K562 (cell line): ENCODE measurements at regions not wholly inside any gene's neighbourhood (a gene's known extent, or its start where the extent isn't known, plus 50 kb on each side); places are given as distances from the start of the nearest gene placed in this dataset.

Experiments
- ATAC-seq: fragments of 200-7000 bp; cut with Tn5 transposase; 3 replicates; pipeline ENCODE4 v1.9.1; 2020; ENCODE audit warnings: moderate library complexity
- BruUV-seq: library from RNA; stranded (reverse); fragments of 400-500 nt; replicated peaks from 2 replicates; lab custom pipeline; 2021; lab: Mats Ljungman, UMichigan
- CTCF ChIA-PET: fragments of 300-600 bp; formaldehyde crosslinking; extraction: SDS; loops from one replicate; lab custom pipeline; 2021; ENCODE audit warnings: low intra/inter-chr PET ratio; lab: Yijun Ruan, JAX
- POLR2A ChIA-PET: fragments of 300-600, 350-650 bp; sonication (Branson Sonifier 250); formaldehyde crosslinking; extraction: SDS; loops from one replicate; lab custom pipeline; 2021; ENCODE audit warnings: antibody characterized with exemption, inconsistent platforms; lab: Yijun Ruan, JAX
- DNase-seq, 4 experiments: peaks; one replicate each; pipeline versions ENCODE4 v3.0.0 to v3.0.0-alpha.2; 2011 to 2018; ENCODE audit warnings: low spot score in 3 of 4, mixed read lengths in 3 of 4; ENCODE audit errors: extremely low read depth in 1 of 4
- FAIRE-seq: peaks from 2 replicates; lab custom pipeline; 2011; peaks lifted over from hg19 to GRCh38; lab: Jason Lieb, UNC
- H2AFZ ChIP-seq: 2 replicates; pipeline ENCODE4 v1.6.0; 2011; ENCODE audit warnings: low read depth, low read length, control low read depth, inconsistent platforms
- H3K27ac ChIP-seq: fragments of 200-600 bp; 3 replicates; pipeline ENCODE4 v1.8.0; 2011; ENCODE audit warnings: low read depth, mild to moderate bottlenecking, control low read depth, inconsistent platforms, low read length, moderate library complexity, mixed read lengths; ENCODE audit errors: extremely low read depth
- H3K27me3 ChIP-seq, 2 experiments: fragments of 300-600 bp in 1 of 2; 2 replicates in 1 of 2; 3 replicates in 1 of 2; pipeline versions ENCODE4 v1.6.0 to v1.8.0; 2011; ENCODE audit warnings: inconsistent platforms in 2 of 2, low read length in 2 of 2, mild to moderate bottlenecking in 1 of 2, mixed read lengths in 1 of 2, moderate library complexity in 1 of 2; ENCODE audit not compliant: control insufficient read depth in 2 of 2, insufficient read depth in 2 of 2
- H3K36me3 ChIP-seq: fragments of 300-600 bp; 3 replicates; pipeline ENCODE4 v1.8.0; 2011; ENCODE audit warnings: mild to moderate bottlenecking, low read length, inconsistent platforms; ENCODE audit not compliant: control insufficient read depth, insufficient read depth
- H3K4me1 ChIP-seq, 2 experiments: fragments of 200-600 bp in 1 of 2; replicated peaks in 1 of 2; 2 replicates in 1 of 2; 3 replicates in 1 of 2; pipeline versions ENCODE4 v1.5.1 to v1.8.0; 2011; ENCODE audit warnings: inconsistent platforms in 2 of 2, low read length in 2 of 2, mild to moderate bottlenecking in 1 of 2, mixed read lengths in 1 of 2, moderate library complexity in 1 of 2; ENCODE audit not compliant: control insufficient read depth in 2 of 2, insufficient read depth in 2 of 2
- H3K4me2 ChIP-seq: 2 replicates; pipeline ENCODE4 v1.6.1; 2011; ENCODE audit warnings: low read length, control low read depth, inconsistent platforms, mixed read lengths; ENCODE audit not compliant: insufficient read depth
- H3K4me3 ChIP-seq: fragments of 200-600 bp; sonication (generic), shearing (Covaris generic); 2 replicates; pipeline ENCODE4 v1.5.1; 2016; ENCODE audit warnings: control low read depth, inconsistent platforms
- H3K79me2 ChIP-seq: fragments of 200-600 bp; 3 replicates; pipeline ENCODE4 v1.8.0; 2011; ENCODE audit warnings: low read length, inconsistent platforms; ENCODE audit not compliant: control insufficient read depth, insufficient read depth
- H3K9ac ChIP-seq, 2 experiments: 2 replicates each; pipeline versions ENCODE4 v1.6.0 to v1.6.1; 2011; ENCODE audit warnings: low read depth in 2 of 2, low read length in 2 of 2, control low read depth in 1 of 2, inconsistent platforms in 1 of 2, mild to moderate bottlenecking in 1 of 2, mixed read lengths in 1 of 2; ENCODE audit not compliant: insufficient read depth in 1 of 2
- H3K9me1 ChIP-seq: one replicate; pipeline ENCODE4 v1.6.0; 2011; ENCODE audit warnings: inconsistent platforms, mild to moderate bottlenecking, low read length, moderate library complexity; ENCODE audit not compliant: control insufficient read depth, insufficient read depth
- H3K9me3 ChIP-seq: replicated peaks from 2 replicates; pipeline ENCODE4 v1.5.1; 2011; ENCODE audit warnings: low read depth, low read length, inconsistent platforms; ENCODE audit not compliant: control insufficient read depth, insufficient read depth
- H4K20me1 ChIP-seq: replicated peaks from 2 replicates; pipeline ENCODE4 v1.6.1; 2011; ENCODE audit warnings: low read length, inconsistent platforms, mixed read lengths; ENCODE audit not compliant: control insufficient read depth, insufficient read depth
- HBP1 ChIP-seq: fragments of 450-650 bp; formaldehyde crosslinking; IDR thresholded peaks from 2 replicates; pipeline ENCODE4 v1.4.0; 2022; ENCODE audit warnings: missing genetic modification characterization
- SMAD1 ChIP-seq: fragments of 150-350 bp; IDR thresholded peaks from 2 replicates; pipeline ENCODE4 v1.6.1; 2014; ENCODE audit warnings: low read length, low read depth; ENCODE audit not compliant: partially characterized antibody
- SMARCC2 ChIP-seq: fragments of 450-650 bp; IDR thresholded peaks from 2 replicates; pipeline ENCODE4 v1.6.1; 2017; ENCODE audit warnings: antibody characterized with exemption, moderate library complexity, mild to moderate bottlenecking, low read depth
- STAG1 ChIP-seq: sonication (generic); formaldehyde crosslinking; IDR thresholded peaks from 2 replicates; pipeline ENCODE4 v1.5.0; 2020; ENCODE audit warnings: missing genetic modification reagents, borderline replicate concordance
- WGBS: fragments of 100-300 bp; shearing (Covaris generic); methylation state at CpG from one replicate; pipeline ENCODE4 v1.1.6; 2016; ENCODE audit warnings: low coverage, mixed read lengths; ENCODE audit not compliant: insufficient coverage; ENCODE audit errors: missing lambda C conversion rate; 5-methylcytosine and 5-hydroxymethylcytosine counted together
- in situ Hi-C: fragments of 300-500 bp; cut with MboI; formaldehyde crosslinking; loops from 4 replicates; pipeline ENCODE4 v1.15.0; 2018; ENCODE audit warnings: inconsistent platforms, mixed read lengths
- intact Hi-C: fragments of 100-400 bp; cut with micrococcal nuclease; formaldehyde crosslinking; loops from 2 replicates; pipeline ENCODE4 v1.14.2; 2022
- TF ChIP-seq, protein P1 (sequence below): sonication (generic); formaldehyde crosslinking; IDR thresholded peaks from 2 replicates; pipeline ENCODE4 v1.8.0; 2022; ENCODE audit warnings: mild to moderate bottlenecking, missing genetic modification reagents
- TF ChIP-seq, protein P2 (sequence below): fragments of 250-450 bp; sonication (Bioruptor Pico); IDR thresholded peaks from 2 replicates; pipeline ENCODE4 v1.8.0; 2022; ENCODE audit warnings: moderate library complexity, mild to moderate bottlenecking, inconsistent platforms
- TF ChIP-seq, protein P3 (sequence below), 2 experiments: fragments of 450-650 bp in 1 of 2; sonication (generic) in 1 of 2; formaldehyde crosslinking; conservative IDR thresholded peaks; 2 replicates each; pipeline versions ENCODE4 v1.4.0 to v1.8.1; 2020 to 2022; ENCODE audit warnings: mild to moderate bottlenecking in 1 of 2, missing genetic modification reagents in 1 of 2

GRCh38 chr14:22380571-22381407, 208.2 kb downstream of the DAD1 start:
- POLR2A ChIA-PET = interaction anchor here (1.1 kb wide), 1 partner anchor 55 kb away, joined by 4 read pairs; no protein-coding TSS in a partner anchor
- H4K20me1 ChIP-seq = no peaks in the 10 kb centered on the region
- no peaks in the 10 kb centered on the region for H3K9me1 ChIP-seq
- no peak for FAIRE-seq
- no peaks in the 10 kb centered on the region for H3K79me2 ChIP-seq
- H3K4me1 ChIP-seq = no peaks in the 10 kb centered on the region
- TF ChIP-seq, protein P1, sequence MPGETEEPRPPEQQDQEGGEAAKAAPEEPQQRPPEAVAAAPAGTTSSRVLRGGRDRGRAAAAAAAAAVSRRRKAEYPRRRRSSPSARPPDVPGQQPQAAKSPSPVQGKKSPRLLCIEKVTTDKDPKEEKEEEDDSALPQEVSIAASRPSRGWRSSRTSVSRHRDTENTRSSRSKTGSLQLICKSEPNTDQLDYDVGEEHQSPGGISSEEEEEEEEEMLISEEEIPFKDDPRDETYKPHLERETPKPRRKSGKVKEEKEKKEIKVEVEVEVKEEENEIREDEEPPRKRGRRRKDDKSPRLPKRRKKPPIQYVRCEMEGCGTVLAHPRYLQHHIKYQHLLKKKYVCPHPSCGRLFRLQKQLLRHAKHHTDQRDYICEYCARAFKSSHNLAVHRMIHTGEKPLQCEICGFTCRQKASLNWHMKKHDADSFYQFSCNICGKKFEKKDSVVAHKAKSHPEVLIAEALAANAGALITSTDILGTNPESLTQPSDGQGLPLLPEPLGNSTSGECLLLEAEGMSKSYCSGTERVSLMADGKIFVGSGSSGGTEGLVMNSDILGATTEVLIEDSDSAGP (CRISPR knock-in tag) = no peak
- CTCF ChIA-PET = no interaction called here
- intact Hi-C loops (loop anchor here (10.0 kb wide), 1 partner anchor 274 kb away; no protein-coding TSS in a partner anchor), in situ Hi-C loops (loop anchor here (5.0 to 10.0 kb wide), 2 partner anchors 63 to 174 kb away; no protein-coding TSS in a partner anchor)
- no peak overlapping the region for H3K4me2 ChIP-seq
- H3K9ac ChIP-seq = no peak overlapping the region
- no peaks in the 10 kb centered on the region for H3K36me3 ChIP-seq
- H3K9me3 ChIP-seq = no peaks in the 10 kb centered on the region
- no peak for ATAC-seq
- BruUV-seq = no TSS peak
- H3K27ac ChIP-seq = no peak overlapping the region
- no peak for DNase-seq
- H3K27me3 ChIP-seq = peaks cover 3 to 12% of the 10 kb centered on the region in 2 experiments; a peak in 3 of 5 replicates
- no peak overlapping the region for H3K4me3 ChIP-seq
- WGBS = 1% methylated on average over 5 of the region's 5 CpGs
- H2AFZ ChIP-seq = no peak overlapping the region

GRCh38 chr14:22379727-22380126, 209.3 kb downstream of the DAD1 start:
- Histone ChIP-seq H4K20me1 (no peaks in the 10 kb centered on the region), H2AFZ (no peak overlapping the region), H3K27ac (no peak overlapping the region), H3K4me1 (no peaks in the 10 kb centered on the region), H3K9ac (no peak overlapping the region), H3K4me3 (no peak overlapping the region), H3K4me2 (no peak overlapping the region), H3K79me2 (no peaks in the 10 kb centered on the region), H3K9me3 (no peaks in the 10 kb centered on the region), H3K36me3 (no peaks in the 10 kb centered on the region), H3K9me1 (no peaks in the 10 kb centered on the region), H3K27me3 (peaks cover 3 to 12% of the 10 kb centered on the region in 2 experiments; a peak in 3 of 5 replicates)
- BruUV-seq = no TSS peak
- CTCF ChIA-PET = no interaction called here
- TF ChIP-seq, protein P2, sequence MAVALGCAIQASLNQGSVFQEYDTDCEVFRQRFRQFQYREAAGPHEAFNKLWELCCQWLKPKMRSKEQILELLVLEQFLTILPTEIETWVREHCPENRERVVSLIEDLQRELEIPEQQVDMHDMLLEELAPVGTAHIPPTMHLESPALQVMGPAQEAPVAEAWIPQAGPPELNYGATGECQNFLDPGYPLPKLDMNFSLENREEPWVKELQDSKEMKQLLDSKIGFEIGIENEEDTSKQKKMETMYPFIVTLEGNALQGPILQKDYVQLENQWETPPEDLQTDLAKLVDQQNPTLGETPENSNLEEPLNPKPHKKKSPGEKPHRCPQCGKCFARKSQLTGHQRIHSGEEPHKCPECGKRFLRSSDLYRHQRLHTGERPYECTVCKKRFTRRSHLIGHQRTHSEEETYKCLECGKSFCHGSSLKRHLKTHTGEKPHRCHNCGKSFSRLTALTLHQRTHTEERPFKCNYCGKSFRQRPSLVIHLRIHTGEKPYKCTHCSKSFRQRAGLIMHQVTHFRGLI = no peak
- TF ChIP-seq HBP1 (CRISPR knock-in tag) (no peak), SMARCC2 (no peak), SMAD1 (no peak), STAG1 (CRISPR knock-in tag) (no peak)
- TF ChIP-seq, protein P3, sequence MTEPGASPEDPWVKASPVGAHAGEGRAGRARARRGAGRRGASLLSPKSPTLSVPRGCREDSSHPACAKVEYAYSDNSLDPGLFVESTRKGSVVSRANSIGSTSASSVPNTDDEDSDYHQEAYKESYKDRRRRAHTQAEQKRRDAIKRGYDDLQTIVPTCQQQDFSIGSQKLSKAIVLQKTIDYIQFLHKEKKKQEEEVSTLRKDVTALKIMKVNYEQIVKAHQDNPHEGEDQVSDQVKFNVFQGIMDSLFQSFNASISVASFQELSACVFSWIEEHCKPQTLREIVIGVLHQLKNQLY (CRISPR knock-in tag; conservative IDR thresholded peaks at IDR 0.05) = no peak
- POLR2A ChIA-PET = no interaction called here
- intact Hi-C loops (loop anchor here (10.0 kb wide), 1 partner anchor 275 kb away; no protein-coding TSS in a partner anchor), in situ Hi-C loops (loop anchor here (5.0 to 10.0 kb wide), 2 partner anchors 62 to 175 kb away; no protein-coding TSS in a partner anchor)
- no peak for ATAC-seq
- DNase-seq = no peak
- FAIRE-seq = no peak
